Stomach (tissue), 4 donors: ENCODE measurements at regions not wholly inside any gene's neighbourhood (a gene's known extent, or its start where the extent isn't known, plus 50 kb on each side); places are given as distances from the start of the nearest gene placed in this dataset.

Source experiments
- CTCF ChIP-seq, 7 experiments: fragments of 450-650 bp in 4 of 7; fragments of 200-600 bp in 3 of 7; sonication (generic) in 3 of 7; IDR thresholded peaks; one replicate each; pipeline ENCODE4 v1.5.1; 2016 to 2019; ENCODE audit warnings: antibody characterized with exemption in 7 of 7, control low read depth in 2 of 7, mild to moderate bottlenecking in 1 of 7
- POLR2A ChIP-seq, 4 donors: fragments of 450-650 bp; IDR thresholded peaks; one replicate each; pipeline ENCODE4 v1.6.1; 2016; ENCODE audit warnings: antibody characterized with exemption in 4 of 4, control low read depth in 2 of 4, mild to moderate bottlenecking in 1 of 4, moderate library complexity in 1 of 4

- TF ChIP-seq POLR2A (IDR thresholded peaks at IDR 0.05) (no peak), CTCF (IDR thresholded peaks at IDR 0.05) (no peak)
These were observed 1198.5 kb downstream of the FSCB start for GRCh38 chr14:43308421-43309110.
